NCI-H2227 (cell line): ENCODE measurements at regions not wholly inside any gene's neighbourhood (a gene's known extent, or its start where the extent isn't known, plus 50 kb on each side); places are given as distances from the start of the nearest gene placed in this dataset.

Experiments used
- DNase-seq: peaks from one replicate; lab custom pipeline; 2025; ENCODE audit not compliant: unreplicated experiment; lab: John Stamatoyannopoulos, UW

- DNase-seq, result no peak
These were observed 153.4 kb downstream of the PPP1R2C start for GRCh38 chrX:42624524-42624923.

GRCh38 chrX:42619068-42619467 is 158.9 kb downstream of the PPP1R2C start:
- no peak for DNase-seq

GRCh38 chrX:42616981-42617380 is 161.0 kb downstream of the PPP1R2C start:
- DNase-seq, result no peak

GRCh38 chrX:42615161-42615563 is 162.8 kb downstream of the PPP1R2C start:
- no peak for DNase-seq

GRCh38 chrX:42606591-42606990 is 171.4 kb downstream of the PPP1R2C start:
- no peak for DNase-seq

- DNase-seq, result no peak
These were observed 173.7 kb downstream of the PPP1R2C start for GRCh38 chrX:42604302-42604701.

GRCh38 chrX:42603016-42603415 is 174.9 kb downstream of the PPP1R2C start:
- no peak for DNase-seq

GRCh38 chrX:42602566-42602965 is 175.4 kb downstream of the PPP1R2C start:
- DNase-seq, result no peak

- no peak for DNase-seq
These were observed 175.8 kb downstream of the PPP1R2C start for GRCh38 chrX:42602136-42602535.

GRCh38 chrX:42597481-42597880 is 180.5 kb downstream of the PPP1R2C start:
- no peak for DNase-seq

GRCh38 chrX:42585842-42586621 is 191.9 kb downstream of the PPP1R2C start:
- DNase-seq, result no peak

GRCh38 chrX:42577936-42578470 is 200.0 kb downstream of the PPP1R2C start:
- no peak for DNase-seq

- DNase-seq, result no peak
These were observed 210.7 kb downstream of the PPP1R2C start for GRCh38 chrX:42567268-42567667.

- no peak for DNase-seq
These were observed 212.2 kb downstream of the PPP1R2C start for GRCh38 chrX:42565739-42566138.

GRCh38 chrX:42546800-42547199 is 231.2 kb downstream of the PPP1R2C start:
- no peak for DNase-seq

- DNase-seq, result no peak
These were observed 233.1 kb downstream of the PPP1R2C start for GRCh38 chrX:42544883-42545282.

GRCh38 chrX:42541554-42541953 is 236.4 kb downstream of the PPP1R2C start:
- no peak for DNase-seq

- no peak for DNase-seq
These were observed 237.8 kb downstream of the PPP1R2C start for GRCh38 chrX:42540146-42540545.

- DNase-seq, result no peak
These were observed 239.6 kb downstream of the PPP1R2C start for GRCh38 chrX:42538405-42538804.

GRCh38 chrX:42536286-42536685 is 241.7 kb downstream of the PPP1R2C start:
- DNase-seq, result no peak

GRCh38 chrX:42535233-42535632 is 242.7 kb downstream of the PPP1R2C start:
- no peak for DNase-seq

- DNase-seq, result no peak
These were observed 244.2 kb downstream of the PPP1R2C start for GRCh38 chrX:42533761-42534160.

GRCh38 chrX:42531441-42531840 is 246.5 kb downstream of the PPP1R2C start:
- no peak for DNase-seq
